ENCODE measurements at regions not wholly inside any gene's neighbourhood (a gene's known extent, or its start where the extent isn't known, plus 50 kb on each side); places are given as distances from the start of the nearest gene placed in this dataset.

GRCh38 chr16:63975669-63976068 is 1146.2 kb downstream of the CDH11 start:
- H3K27ac ChIP-seq, result no peak overlapping the region
- TF ChIP-seq ZFX (IDR thresholded peaks at IDR 0.05) (no peak), CTCF (conservative IDR thresholded peaks at IDR 0.05) (no peak)

GRCh38 chr16:63967966-63968365 is 1153.9 kb downstream of the CDH11 start:
- TF ChIP-seq ZFX (IDR thresholded peaks at IDR 0.05) (no peak), CTCF (conservative IDR thresholded peaks at IDR 0.05) (no peak)

GRCh38 chr16:63960321-63960720 is 1161.5 kb downstream of the CDH11 start:
- H3K27ac ChIP-seq, result no peak overlapping the region
- no peak for TF ChIP-seq ZFX (IDR thresholded peaks at IDR 0.05)
- no peak for TF ChIP-seq CTCF (conservative IDR thresholded peaks at IDR 0.05)

More at GRCh38 chr16:63967966-63968365, 1153.9 kb downstream of the CDH11 start:
- no peak overlapping the region for H3K27ac ChIP-seq

- H3K27ac ChIP-seq, result no peak overlapping the region
- TF ChIP-seq ZFX (IDR thresholded peaks at IDR 0.05) (no peak), CTCF (conservative IDR thresholded peaks at IDR 0.05) (no peak)
Measured at GRCh38 chr16:63947022-63947421, 1174.8 kb downstream of the CDH11 start.

DNA sequence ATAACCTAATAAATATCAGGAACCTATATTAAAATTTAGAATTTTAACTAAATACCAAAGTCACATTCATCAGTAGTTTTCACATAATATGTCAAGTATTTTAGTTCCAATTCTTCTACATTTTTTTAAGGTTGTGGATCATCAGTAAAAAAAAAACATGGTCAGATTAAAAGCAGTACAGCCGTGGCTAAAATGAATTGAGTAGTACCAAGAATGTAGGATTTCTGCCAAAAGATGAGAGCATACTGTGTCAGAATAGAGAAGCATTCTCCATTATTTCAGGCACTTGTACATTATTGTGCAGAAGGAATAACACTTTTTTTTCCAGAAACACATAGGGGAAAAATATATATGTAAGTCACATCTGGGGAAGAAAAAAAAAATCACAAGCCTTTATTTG is 1176.1 kb downstream of the CDH11 start:
- TF ChIP-seq CTCF (conservative IDR thresholded peaks at IDR 0.05) (no peak), ZFX (IDR thresholded peaks at IDR 0.05) (no peak)

DNA sequence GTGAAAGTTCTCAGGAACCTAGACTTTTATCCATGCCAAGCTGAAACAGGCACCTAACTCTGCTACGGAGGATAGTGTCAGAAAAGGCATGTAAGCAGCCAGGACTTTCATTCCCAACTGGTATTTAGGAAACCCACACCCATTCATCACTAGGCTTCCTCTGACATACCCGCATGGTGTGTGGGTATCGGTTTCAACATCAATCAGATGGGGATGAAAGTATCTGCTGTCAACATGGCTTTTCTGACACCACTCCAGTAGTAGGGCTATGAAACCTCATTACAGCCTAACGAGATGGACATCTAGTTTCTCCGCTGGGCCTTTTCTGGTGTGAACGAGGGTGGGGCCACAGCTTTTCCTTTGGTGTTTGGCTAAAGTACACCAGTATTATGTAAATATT is 1178.3 kb downstream of the CDH11 start:
- TF ChIP-seq ZFX (IDR thresholded peaks at IDR 0.05), result no peak
- no peak for TF ChIP-seq CTCF (conservative IDR thresholded peaks at IDR 0.05)
- H3K27ac ChIP-seq, result no peak overlapping the region

More for the DNA sequence above, 1176.1 kb downstream of the CDH11 start:
- H3K27ac ChIP-seq, result no peak overlapping the region

DNA sequence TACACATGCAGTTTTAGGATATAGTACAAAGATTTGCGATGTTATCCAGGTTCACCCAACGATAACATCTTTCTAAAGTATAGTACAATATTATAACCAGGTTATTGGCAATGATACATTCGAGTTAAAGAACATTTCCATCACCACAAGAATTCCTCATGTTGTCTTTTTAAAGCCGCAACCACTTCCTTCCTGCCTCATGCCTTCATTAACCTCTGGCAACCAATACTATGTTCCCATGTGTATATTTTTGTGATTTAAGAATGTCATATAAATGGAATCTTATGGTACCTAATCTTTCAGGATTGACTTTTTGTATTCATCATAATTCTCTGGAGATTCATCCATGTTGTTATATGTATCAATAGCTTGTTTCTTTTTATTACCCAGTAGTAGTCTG is 1183.2 kb downstream of the CDH11 start:
- TF ChIP-seq CTCF (conservative IDR thresholded peaks at IDR 0.05) (no peak), ZFX (IDR thresholded peaks at IDR 0.05) (no peak)
- no peak overlapping the region for H3K27ac ChIP-seq

Measured in C4-2B (cell line).